Endothelial cell of umbilical vein (primary cell): ENCODE measurements at regions not wholly inside any gene's neighbourhood (a gene's known extent, or its start where the extent isn't known, plus 50 kb on each side); places are given as distances from the start of the nearest gene placed in this dataset.

Source experiments
- BruUV-seq: library from RNA; stranded (reverse); fragments of 400-500 nt; replicated peaks from 2 replicates; lab custom pipeline; 2021; lab: Mats Ljungman, UMichigan
- CTCF ChIA-PET: fragments of 300-600, 350-600 bp; sonication (Branson Sonifier 250); formaldehyde crosslinking; loops from one replicate; lab custom pipeline; 2021; ENCODE audit warnings: antibody characterized with exemption, inconsistent platforms; lab: Charles Lee
- POLR2A ChIA-PET: fragments of 300-600, 350-600 bp; sonication (Branson Sonifier 250); formaldehyde crosslinking; loops from one replicate; lab custom pipeline; 2021; ENCODE audit warnings: antibody characterized with exemption, inconsistent platforms; lab: Charles Lee
- DNase-seq: peaks from one replicate; pipeline ENCODE4 v3.0.0-alpha.2; 2011; ENCODE audit warnings: low read depth, low spot score
- FAIRE-seq: peaks from 2 replicates; lab custom pipeline; 2011; peaks lifted over from hg19 to GRCh38; lab: Jason Lieb, UNC
- H2AFZ ChIP-seq: 2 replicates; pipeline ENCODE4 v1.6.0; 2012; ENCODE audit warnings: low read depth, low read length, control low read depth, inconsistent platforms
- H3K27ac ChIP-seq: 2 replicates; pipeline ENCODE4 v1.5.1; 2011; ENCODE audit warnings: low read depth, mild to moderate bottlenecking, control low read depth, low read length, moderate library complexity; ENCODE audit not compliant: insufficient read depth
- H3K27me3 ChIP-seq, 2 experiments: 2 replicates each; pipeline versions ENCODE4 v1.6.0 to v1.6.1; 2011; ENCODE audit warnings: low read length in 2 of 2, mixed read lengths in 1 of 2; ENCODE audit not compliant: control insufficient read depth in 2 of 2, insufficient read depth in 2 of 2
- H3K36me3 ChIP-seq, 2 experiments: 2 replicates in 1 of 2; 3 replicates in 1 of 2; pipeline ENCODE4 v1.5.1; 2011; ENCODE audit warnings: low read length in 2 of 2, mild to moderate bottlenecking in 1 of 2, moderate library complexity in 1 of 2; ENCODE audit not compliant: control insufficient read depth in 2 of 2, insufficient read depth in 2 of 2; ENCODE audit errors: extremely low read depth in 1 of 2
- H3K4me1 ChIP-seq: 3 replicates; pipeline ENCODE4 v1.5.1; 2011; ENCODE audit warnings: mild to moderate bottlenecking, low read length; ENCODE audit not compliant: control insufficient read depth, insufficient read depth; ENCODE audit errors: extremely low read depth
- H3K4me2 ChIP-seq: 2 replicates; pipeline ENCODE4 v1.6.1; 2011; ENCODE audit warnings: low read length, control low read depth, mixed read lengths; ENCODE audit not compliant: insufficient read depth
- H3K4me3 ChIP-seq, 3 experiments: fragments of 200-600 bp in 1 of 3; sonication (generic), shearing (Covaris generic) in 1 of 3; replicated peaks in 1 of 3; 2 replicates each; pipeline ENCODE4 v1.5.1; 2011 to 2016; ENCODE audit warnings: control low read depth in 3 of 3, low read length in 3 of 3, mild to moderate bottlenecking in 2 of 3, inconsistent platforms in 1 of 3, low read depth in 1 of 3, moderate library complexity in 1 of 3; ENCODE audit not compliant: insufficient read depth in 1 of 3
- H3K79me2 ChIP-seq: 2 replicates; pipeline ENCODE4 v1.6.0; 2012; ENCODE audit warnings: low read length, inconsistent platforms; ENCODE audit not compliant: control insufficient read depth, insufficient read depth
- H3K9ac ChIP-seq: replicated peaks from 2 replicates; pipeline ENCODE3; 2011; ENCODE audit warnings: low read length, control low read depth; ENCODE audit not compliant: insufficient read depth; ENCODE audit errors: extremely low read depth
- H3K9me1 ChIP-seq: replicated peaks from 3 replicates; pipeline ENCODE4 v1.6.0; 2011; ENCODE audit warnings: mild to moderate bottlenecking, low read length; ENCODE audit not compliant: control insufficient read depth, insufficient read depth; ENCODE audit errors: extremely low read depth
- H3K9me3 ChIP-seq: replicated peaks from 2 replicates; pipeline ENCODE4 v1.5.1; 2012; ENCODE audit warnings: low read length, inconsistent platforms; ENCODE audit not compliant: control insufficient read depth, insufficient read depth
- H4K20me1 ChIP-seq: replicated peaks from 2 replicates; pipeline ENCODE3; 2011; ENCODE audit warnings: mild to moderate bottlenecking, low read length; ENCODE audit not compliant: control insufficient read depth, insufficient read depth; ENCODE audit errors: extremely low read depth
- EZH2 ChIP-seq: IDR thresholded peaks from 2 replicates; pipeline ENCODE4 v1.6.1; 2012; ENCODE audit warnings: borderline replicate concordance, low read depth, mild to moderate bottlenecking, moderate library complexity, low read length, inconsistent platforms; ENCODE audit not compliant: severe bottlenecking
- FOS ChIP-seq: IDR thresholded peaks from 2 replicates; pipeline ENCODE4 v1.6.1; 2011; ENCODE audit warnings: mild to moderate bottlenecking, low read length, moderate library complexity, borderline replicate concordance; ENCODE audit not compliant: insufficient read depth
- GATA2 ChIP-seq: IDR thresholded peaks from 2 replicates; pipeline ENCODE4 v1.7.0; 2011; ENCODE audit warnings: low read depth, mild to moderate bottlenecking, moderate library complexity, mixed read lengths, low read length; ENCODE audit not compliant: insufficient read length, insufficient read depth
- JUN ChIP-seq: IDR thresholded peaks from 2 replicates; pipeline ENCODE4 v1.6.1; 2011; ENCODE audit warnings: borderline replicate concordance, low read depth; ENCODE audit not compliant: insufficient read length, insufficient read depth
- MYC ChIP-seq: IDR thresholded peaks from one replicate; pipeline ENCODE4 v1.6.1; 2011; ENCODE audit warnings: mild to moderate bottlenecking, low read depth, low read length
- POLR2A ChIP-seq: IDR thresholded peaks from 2 replicates; pipeline ENCODE4 v1.6.1; 2012; ENCODE audit warnings: low read depth, mild to moderate bottlenecking, control low read depth, low read length
- POLR2AphosphoS5 ChIP-seq: IDR thresholded peaks from 2 replicates; pipeline ENCODE4 v1.6.1; 2012; ENCODE audit warnings: low read depth, mild to moderate bottlenecking, control low read depth, low read length, moderate library complexity; ENCODE audit not compliant: insufficient read depth
- dilution Hi-C: fragments of 300-500 bp; cut with MboI; formaldehyde crosslinking; loops from one replicate; pipeline ENCODE4 v1.15.0; 2019; ENCODE audit warnings: low sequenced_read_pairs; ENCODE audit not compliant: extremely low pct_ligation_motif_present
- intact Hi-C: fragments of 100-400 bp; cut with micrococcal nuclease; formaldehyde crosslinking; loops from one replicate; pipeline ENCODE4 v1.10.0; 2022
- TF ChIP-seq, protein P1 (sequence below): IDR thresholded peaks from 2 replicates; pipeline ENCODE4 v1.6.1; 2011; ENCODE audit not compliant: insufficient read depth, insufficient read length
- TF ChIP-seq, protein P2 (sequence below), 2 donors: IDR thresholded peaks; 1 replicate in 1 of 2; 2 replicates in 1 of 2; pipeline ENCODE4 v1.5.1; 2011; ENCODE audit warnings: low read length in 2 of 2, mild to moderate bottlenecking in 2 of 2, moderate library complexity in 2 of 2, control low read depth in 1 of 2, inconsistent platforms in 1 of 2, low read depth in 1 of 2; ENCODE audit not compliant: insufficient read depth in 1 of 2; ENCODE audit errors: extremely low read depth in 1 of 2

DNA sequence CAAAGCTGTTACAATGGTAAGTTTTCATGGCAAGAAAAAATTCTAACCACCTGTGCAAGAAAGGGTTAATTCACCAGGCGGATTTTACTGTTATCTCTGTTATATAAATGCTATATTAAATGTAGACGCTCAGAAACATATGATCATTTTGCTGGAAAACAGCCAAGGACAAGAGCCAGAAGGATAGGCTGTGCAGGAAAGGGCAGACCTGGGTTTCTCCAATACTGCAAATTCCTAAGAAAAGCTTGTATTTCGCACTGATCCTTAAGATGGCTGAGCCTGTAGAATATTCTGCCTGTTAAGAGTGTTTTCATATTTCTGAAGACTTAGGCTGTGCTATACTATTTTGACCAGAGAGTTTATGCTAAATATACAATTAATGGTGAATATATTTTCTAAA, 564.1 kb upstream of the KCND2 start:
- no peaks in the 10 kb centered on the region for H4K20me1 ChIP-seq
- no peaks in the 10 kb centered on the region for H3K27me3 ChIP-seq
- no TSS peak for BruUV-seq
- DNase-seq (no peak), FAIRE-seq (no peak)
- H3K9me1 ChIP-seq: no peaks in the 10 kb centered on the region
- no peaks in the 10 kb centered on the region for H3K36me3 ChIP-seq
- no peaks in the 10 kb centered on the region for H3K79me2 ChIP-seq
- H3K4me3 ChIP-seq: no peak overlapping the region
- no peak overlapping the region for H3K4me2 ChIP-seq
- H3K27ac ChIP-seq: no peak overlapping the region
- dilution Hi-C loops: no loop called here
- TF ChIP-seq FOS (no peak), POLR2A (no peak), EZH2 (no peak), POLR2AphosphoS5 (no peak), GATA2 (no peak), MYC (no peak), JUN (no peak)
- TF ChIP-seq, protein P1, sequence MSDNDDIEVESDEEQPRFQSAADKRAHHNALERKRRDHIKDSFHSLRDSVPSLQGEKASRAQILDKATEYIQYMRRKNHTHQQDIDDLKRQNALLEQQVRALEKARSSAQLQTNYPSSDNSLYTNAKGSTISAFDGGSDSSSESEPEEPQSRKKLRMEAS: no peak
- TF ChIP-seq, protein P2, sequence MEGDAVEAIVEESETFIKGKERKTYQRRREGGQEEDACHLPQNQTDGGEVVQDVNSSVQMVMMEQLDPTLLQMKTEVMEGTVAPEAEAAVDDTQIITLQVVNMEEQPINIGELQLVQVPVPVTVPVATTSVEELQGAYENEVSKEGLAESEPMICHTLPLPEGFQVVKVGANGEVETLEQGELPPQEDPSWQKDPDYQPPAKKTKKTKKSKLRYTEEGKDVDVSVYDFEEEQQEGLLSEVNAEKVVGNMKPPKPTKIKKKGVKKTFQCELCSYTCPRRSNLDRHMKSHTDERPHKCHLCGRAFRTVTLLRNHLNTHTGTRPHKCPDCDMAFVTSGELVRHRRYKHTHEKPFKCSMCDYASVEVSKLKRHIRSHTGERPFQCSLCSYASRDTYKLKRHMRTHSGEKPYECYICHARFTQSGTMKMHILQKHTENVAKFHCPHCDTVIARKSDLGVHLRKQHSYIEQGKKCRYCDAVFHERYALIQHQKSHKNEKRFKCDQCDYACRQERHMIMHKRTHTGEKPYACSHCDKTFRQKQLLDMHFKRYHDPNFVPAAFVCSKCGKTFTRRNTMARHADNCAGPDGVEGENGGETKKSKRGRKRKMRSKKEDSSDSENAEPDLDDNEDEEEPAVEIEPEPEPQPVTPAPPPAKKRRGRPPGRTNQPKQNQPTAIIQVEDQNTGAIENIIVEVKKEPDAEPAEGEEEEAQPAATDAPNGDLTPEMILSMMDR (IDR thresholded peaks at IDR 0.05; ENCODE audit: extremely low read depth in 1 of 2, insufficient read depth in 1 of 2, low read depth in 1 of 2, low read length in 2 of 2): no peak
- H3K9me3 ChIP-seq: no peaks in the 10 kb centered on the region
- POLR2A ChIA-PET: no interaction called here
- no peaks in the 10 kb centered on the region for H3K4me1 ChIP-seq
- intact Hi-C loops: no loop called here
- CTCF ChIA-PET: interaction anchor here (1.3 kb wide), 1 partner anchor 14 kb away, joined by 4 read pairs; no protein-coding TSS in a partner anchor
- no peak overlapping the region for H2AFZ ChIP-seq
- no peak overlapping the region for H3K9ac ChIP-seq
